22Rv1 (cell line): ENCODE measurements at regions not wholly inside any gene's neighbourhood (a gene's known extent, or its start where the extent isn't known, plus 50 kb on each side); places are given as distances from the start of the nearest gene placed in this dataset.

Source experiments
- H3K27ac ChIP-seq: fragments of 450-650 bp; 2 replicates; pipeline ENCODE4 v1.5.1; 2017
- ZFX ChIP-seq: fragments of 450-650 bp; IDR thresholded peaks from 2 replicates; pipeline ENCODE4 v1.6.1; 2017; ENCODE audit warnings: antibody characterized with exemption, borderline replicate concordance
- TF ChIP-seq, protein P1 (sequence below): fragments of 450-650 bp; IDR thresholded peaks from 2 replicates; pipeline ENCODE4 v1.5.1; 2017; ENCODE audit warnings: mild to moderate bottlenecking

DNA sequence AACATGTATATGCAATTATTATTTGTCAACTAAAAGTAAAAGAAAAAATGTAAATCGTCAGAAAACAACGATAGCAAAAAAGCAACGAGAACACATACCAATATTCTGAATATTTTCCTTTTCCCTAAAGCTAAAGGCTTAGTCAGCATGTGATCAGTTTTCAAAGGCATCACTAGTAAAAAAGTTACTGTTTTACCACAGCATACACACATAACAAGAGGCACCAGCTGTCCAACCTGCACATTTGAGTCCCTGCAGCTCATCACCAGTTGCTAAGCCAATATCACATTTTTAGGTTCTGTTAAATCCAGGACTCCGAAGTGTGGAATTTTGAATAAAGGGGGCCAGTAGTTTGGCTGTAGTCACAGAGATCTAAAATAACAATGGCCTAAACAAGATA lies 203.8 kb downstream of the ADGRA3 start:
- TF ChIP-seq, protein P1, sequence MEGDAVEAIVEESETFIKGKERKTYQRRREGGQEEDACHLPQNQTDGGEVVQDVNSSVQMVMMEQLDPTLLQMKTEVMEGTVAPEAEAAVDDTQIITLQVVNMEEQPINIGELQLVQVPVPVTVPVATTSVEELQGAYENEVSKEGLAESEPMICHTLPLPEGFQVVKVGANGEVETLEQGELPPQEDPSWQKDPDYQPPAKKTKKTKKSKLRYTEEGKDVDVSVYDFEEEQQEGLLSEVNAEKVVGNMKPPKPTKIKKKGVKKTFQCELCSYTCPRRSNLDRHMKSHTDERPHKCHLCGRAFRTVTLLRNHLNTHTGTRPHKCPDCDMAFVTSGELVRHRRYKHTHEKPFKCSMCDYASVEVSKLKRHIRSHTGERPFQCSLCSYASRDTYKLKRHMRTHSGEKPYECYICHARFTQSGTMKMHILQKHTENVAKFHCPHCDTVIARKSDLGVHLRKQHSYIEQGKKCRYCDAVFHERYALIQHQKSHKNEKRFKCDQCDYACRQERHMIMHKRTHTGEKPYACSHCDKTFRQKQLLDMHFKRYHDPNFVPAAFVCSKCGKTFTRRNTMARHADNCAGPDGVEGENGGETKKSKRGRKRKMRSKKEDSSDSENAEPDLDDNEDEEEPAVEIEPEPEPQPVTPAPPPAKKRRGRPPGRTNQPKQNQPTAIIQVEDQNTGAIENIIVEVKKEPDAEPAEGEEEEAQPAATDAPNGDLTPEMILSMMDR = no peak
- no peak for TF ChIP-seq ZFX
- no peak overlapping the region for H3K27ac ChIP-seq

DNA sequence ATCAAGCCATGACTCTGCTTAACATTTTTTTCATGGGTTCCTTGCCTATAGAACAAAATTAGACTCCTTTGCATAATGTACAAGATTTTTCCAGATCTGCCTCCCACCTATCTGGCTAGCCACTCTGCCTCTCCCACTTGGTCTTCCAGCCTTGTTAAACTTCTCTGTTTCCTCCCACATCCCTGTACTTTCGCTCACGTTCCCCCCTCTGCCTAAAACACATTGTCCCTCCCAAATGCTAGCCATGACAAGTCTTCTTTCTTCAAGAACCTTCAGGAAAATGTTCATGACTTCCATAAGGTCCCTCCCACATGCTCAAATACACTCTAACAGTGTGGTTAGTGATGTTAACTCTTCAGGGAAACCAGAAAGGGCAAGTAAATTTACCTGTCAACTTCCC lies 214.6 kb downstream of the ADGRA3 start:
- TF ChIP-seq, protein P1 = no peak
- TF ChIP-seq ZFX = no peak

DNA sequence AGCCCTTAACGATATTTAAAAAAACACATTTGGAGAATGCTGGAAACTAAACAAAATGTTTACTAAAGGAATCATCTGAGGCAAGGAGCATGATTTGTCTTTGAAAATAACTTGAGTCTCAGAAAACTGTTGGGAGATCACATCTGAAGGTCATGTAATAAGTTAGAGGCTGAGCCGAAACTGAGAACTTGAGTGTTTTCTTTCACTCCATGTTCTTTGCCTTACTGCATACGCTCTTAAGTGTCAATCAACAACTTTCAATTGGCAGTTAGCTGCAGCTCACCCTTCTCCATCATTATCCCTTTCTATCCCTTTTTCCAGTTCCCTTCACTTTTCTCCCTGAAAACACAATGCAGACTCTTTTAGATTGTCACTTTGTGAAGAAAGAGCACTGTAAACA lies 216.2 kb downstream of the ADGRA3 start:
- no peak overlapping the region for H3K27ac ChIP-seq
- no peak for TF ChIP-seq ZFX
- TF ChIP-seq, protein P1 = no peak

More for the DNA sequence above, 214.6 kb downstream of the ADGRA3 start:
- H3K27ac ChIP-seq = no peak overlapping the region

DNA sequence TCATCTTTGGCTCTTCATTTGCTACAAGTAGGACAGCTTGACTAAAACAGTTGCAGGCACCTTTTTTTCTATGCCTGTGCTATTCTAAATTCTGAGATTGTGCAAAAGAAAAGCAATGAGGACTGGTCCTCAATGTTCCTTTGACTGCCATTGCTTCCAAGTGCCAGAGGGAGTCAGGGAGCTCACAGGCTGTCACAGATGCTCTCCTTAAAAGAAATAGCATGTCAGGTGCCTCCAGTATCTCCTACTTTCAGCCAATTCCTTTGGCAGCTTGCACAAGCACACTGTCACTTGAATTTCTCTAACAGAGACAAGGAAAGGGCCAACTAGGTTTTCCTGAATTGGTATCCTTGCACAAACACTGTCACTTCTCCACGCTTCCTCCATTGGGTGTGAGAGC lies 228.2 kb downstream of the ADGRA3 start:
- no peak overlapping the region for H3K27ac ChIP-seq
- no peak for TF ChIP-seq ZFX
- TF ChIP-seq, protein P1 = no peak

DNA sequence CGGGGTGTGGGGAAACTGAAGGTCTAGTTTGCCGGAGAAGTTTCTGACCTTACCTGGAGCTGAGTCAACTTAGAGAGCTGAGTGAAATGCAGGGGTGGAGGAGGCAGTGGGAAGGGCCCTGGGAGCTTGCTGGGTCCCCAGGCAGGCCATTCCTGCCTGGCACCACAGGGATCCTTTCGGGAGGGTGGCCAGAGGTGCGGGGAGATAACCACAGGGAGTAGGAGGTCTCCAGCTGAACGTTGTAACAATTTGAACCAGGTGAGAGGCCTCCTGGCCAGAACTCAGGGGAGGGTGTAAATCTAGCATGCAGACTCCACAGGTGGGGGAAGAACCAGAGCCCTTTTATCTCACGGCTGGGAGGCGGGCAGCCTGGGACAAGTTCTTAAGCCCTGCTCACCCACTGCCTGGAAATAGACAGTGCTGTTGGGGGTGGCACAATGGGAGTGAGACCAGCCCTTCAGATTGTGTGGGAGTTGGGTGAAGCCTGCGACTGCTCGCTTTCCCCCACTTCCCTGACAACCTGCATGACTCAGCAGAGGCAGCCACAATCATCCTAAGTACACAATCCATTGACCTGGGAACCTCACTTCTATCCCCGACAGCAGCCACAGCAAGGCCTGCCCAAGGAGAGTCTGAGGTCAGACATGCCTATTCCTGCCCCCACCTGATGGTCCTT lies 247.4 kb downstream of the ADGRA3 start:
- H3K27ac ChIP-seq = no peak overlapping the region
- TF ChIP-seq ZFX = no peak
- TF ChIP-seq, protein P1 = no peak

DNA sequence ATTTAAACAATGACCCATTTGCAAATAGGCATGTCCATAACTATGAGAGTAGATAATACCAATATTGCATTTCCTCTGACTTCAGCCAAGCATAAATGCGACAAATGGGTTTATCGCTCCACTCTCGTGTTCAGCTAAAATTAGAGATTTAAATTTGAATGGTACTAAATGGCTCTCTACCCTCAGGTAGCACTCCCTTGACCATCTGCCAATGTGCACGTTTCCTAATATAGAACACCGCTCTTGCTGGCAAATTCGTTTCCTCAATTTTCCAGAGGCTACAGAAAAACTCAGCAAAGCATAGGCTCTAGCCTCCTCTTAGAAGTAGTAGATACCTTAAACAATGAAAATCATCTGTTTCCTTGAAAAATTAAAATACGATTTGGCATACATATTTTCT lies 251.6 kb downstream of the ADGRA3 start:
- H3K27ac ChIP-seq = no peak overlapping the region
- TF ChIP-seq, protein P1 = no peak
- TF ChIP-seq ZFX = no peak

DNA sequence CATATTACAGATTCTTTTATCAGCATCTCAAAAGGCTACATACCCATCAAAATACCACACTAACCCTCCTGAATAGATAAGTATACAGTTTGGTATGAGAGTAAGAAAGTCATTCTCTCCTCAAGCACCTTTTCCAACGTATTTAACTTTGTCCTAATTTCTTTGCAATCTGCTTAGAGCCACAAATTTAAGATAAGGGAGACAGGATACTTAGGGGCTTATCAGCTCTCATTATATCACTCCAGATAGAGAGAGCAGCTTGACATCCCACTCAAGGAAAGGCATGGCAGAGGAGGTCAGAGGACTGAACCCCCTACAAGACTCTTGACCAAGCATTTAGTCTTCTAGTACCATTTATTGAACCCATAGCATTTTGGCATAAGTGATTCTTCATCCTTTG lies 262.4 kb downstream of the ADGRA3 start:
- no peak overlapping the region for H3K27ac ChIP-seq

More for the DNA sequence above, 262.4 kb downstream of the ADGRA3 start:
- TF ChIP-seq, protein P1 = no peak
- no peak for TF ChIP-seq ZFX
